ENCODE measurements at regions not wholly inside any gene's neighbourhood (a gene's known extent, or its start where the extent isn't known, plus 50 kb on each side); places are given as distances from the start of the nearest gene placed in this dataset.
"Not testable (repeated sequence)": the region's sequence is repeated elsewhere in the genome, so short reads cannot be mapped to it uniquely, and the experiment has no call there.

DNA sequence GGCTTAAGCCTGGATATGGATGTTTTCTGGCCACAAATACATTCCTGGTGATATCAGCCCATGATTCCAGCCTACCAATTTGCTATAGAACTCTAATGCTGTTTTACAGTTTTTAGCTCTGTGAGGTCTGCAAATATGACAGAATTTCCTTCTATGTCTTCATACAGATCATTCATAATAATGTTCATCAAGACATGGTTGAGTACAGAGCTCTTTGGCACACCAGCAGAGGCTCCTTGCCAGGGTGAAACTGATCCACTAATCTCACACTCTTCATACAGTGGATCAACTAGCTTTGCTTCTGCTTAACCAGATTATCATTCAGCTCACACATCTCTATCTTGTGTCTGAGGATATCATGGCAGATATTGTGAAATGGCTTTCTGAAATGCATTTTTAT is 672.1 kb downstream of the STK39 start:
- H3K9ac ChIP-seq (ENCODE audit: low read depth, low read length), result no peak overlapping the region
- no peaks in the 10 kb centered on the region for H3K9me3 ChIP-seq (ENCODE audit: insufficient read depth, low read depth, low read length)
- no peak overlapping the region for H3K27ac ChIP-seq (ENCODE audit: low read length)
- no peaks in the 10 kb centered on the region for H3K27me3 ChIP-seq (ENCODE audit: insufficient read depth, low read length)
- H3K4me1 ChIP-seq (ENCODE audit: insufficient read depth, low read length), result peaks cover 9% of the 10 kb centered on the region; the same call in 1 of the 2 replicates
- H3K36me3 ChIP-seq (ENCODE audit: insufficient read depth, low read depth, low read length), result no peaks in the 10 kb centered on the region
- H3K4me3 ChIP-seq (ENCODE audit: low read length), result no peak overlapping the region

DNA sequence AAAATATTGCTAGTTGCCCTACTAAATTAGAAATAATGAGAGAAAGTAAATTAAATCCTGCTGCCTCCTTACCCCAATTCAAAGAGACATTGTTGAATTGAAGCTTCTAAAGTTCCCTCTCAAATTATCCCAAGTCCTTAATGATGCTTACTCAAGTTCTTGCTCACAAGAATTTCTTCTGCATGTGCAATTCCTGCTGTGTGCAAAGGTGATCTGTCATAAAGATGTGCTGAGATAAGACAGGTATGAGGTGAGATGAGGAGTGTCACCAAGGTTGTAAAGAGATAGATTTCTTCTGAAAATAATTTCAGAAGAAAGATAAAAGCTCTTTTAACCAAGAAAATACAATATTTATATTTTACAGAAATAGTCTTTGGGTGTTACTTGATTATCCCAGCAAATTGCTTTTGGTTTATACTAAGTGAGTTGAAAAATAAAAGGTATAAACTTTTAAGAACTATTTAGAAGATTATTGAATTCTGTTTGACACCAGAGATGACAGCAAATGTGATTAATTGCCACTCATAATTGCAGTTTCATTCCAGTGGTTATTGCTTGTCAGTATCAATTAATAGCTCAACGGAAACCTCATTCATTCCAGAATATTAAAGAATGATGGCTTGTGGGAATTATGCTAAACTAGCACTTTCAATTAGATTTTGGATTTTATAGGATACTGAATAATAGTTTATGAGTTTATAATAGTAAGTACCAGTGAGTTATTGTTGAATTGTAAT is 674.3 kb downstream of the STK39 start:
- Histone ChIP-seq H3K27ac (ENCODE audit: low read length) (no peak overlapping the region), H3K9me3 (ENCODE audit: insufficient read depth, low read depth, low read length) (no peaks in the 10 kb centered on the region), H3K36me3 (ENCODE audit: insufficient read depth, low read depth, low read length) (no peaks in the 10 kb centered on the region), H3K4me1 (ENCODE audit: insufficient read depth, low read length) (peaks cover 9% of the 10 kb centered on the region; the same call in 1 of the 2 replicates), H3K4me3 (ENCODE audit: low read length) (no peak overlapping the region), H3K27me3 (ENCODE audit: insufficient read depth, low read length) (no peaks in the 10 kb centered on the region), H3K9ac (ENCODE audit: low read depth, low read length) (no peak overlapping the region)

DNA sequence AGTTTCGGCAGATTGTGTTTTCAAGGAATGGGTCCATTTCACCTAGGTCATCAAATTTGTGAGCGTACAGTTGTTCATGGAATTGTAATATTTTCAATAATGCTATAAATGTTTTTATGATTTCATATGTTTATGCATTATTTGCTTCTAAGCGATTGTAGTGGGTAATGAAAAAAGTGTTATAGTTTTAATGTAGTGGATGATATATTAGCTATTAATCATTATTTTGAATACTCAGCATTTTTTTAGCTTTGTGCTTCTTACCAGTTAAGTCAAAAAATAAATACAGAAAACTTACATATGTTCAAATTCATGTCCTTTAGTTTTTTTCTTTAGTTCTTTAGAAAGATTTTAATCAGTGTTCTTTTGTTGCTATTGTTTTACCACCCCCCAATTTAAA is 677.0 kb downstream of the STK39 start:
- H3K9ac ChIP-seq (ENCODE audit: low read depth, low read length), result no peak overlapping the region
- H3K27me3 ChIP-seq (ENCODE audit: insufficient read depth, low read length), result no peaks in the 10 kb centered on the region
- H3K4me3 ChIP-seq (ENCODE audit: low read length), result no peak overlapping the region
- no peaks in the 10 kb centered on the region for H3K4me1 ChIP-seq (ENCODE audit: insufficient read depth, low read length)
- H3K36me3 ChIP-seq (ENCODE audit: insufficient read depth, low read depth, low read length), result no peaks in the 10 kb centered on the region
- H3K9me3 ChIP-seq (ENCODE audit: insufficient read depth, low read depth, low read length), result no peaks in the 10 kb centered on the region
- H3K27ac ChIP-seq (ENCODE audit: low read length), result no peak overlapping the region

DNA sequence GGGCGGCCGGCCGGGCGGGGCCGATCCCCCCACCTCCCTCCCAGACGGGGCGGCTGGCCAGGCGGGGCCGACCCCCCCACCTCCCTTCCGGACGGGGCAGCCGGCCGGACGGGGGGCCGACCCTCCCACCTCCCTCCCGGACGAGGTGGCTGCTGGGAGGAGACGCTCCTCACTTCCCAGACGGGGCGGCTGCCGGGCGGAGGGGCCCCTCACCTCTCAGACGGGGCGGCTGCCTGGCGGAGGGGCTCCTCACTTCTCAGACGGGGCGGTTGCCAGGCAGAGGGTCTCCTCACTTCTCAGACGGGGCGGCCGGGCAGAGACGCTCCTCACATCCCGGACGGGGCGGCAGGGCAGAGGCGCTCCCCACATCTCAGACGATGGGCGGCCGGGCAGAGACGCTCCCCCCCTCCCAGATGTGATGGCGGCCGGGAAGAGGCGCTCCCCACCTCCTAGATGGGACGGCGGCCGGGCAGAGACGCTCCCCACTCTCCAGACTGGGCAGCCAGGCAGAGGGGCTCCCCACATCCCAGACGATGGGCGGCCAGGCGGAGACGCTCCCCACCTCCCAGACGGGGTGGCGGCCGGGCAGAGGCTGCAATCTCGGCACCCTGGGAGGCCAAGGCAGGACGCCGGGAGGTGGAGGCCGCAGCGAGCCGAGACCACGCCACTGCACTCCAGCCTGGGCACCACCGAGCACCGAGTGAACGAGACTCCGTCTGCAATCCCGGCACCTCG is 675.8 kb downstream of the XIRP2 start:
- not testable (repeated sequence) for H3K27me3 ChIP-seq (ENCODE audit: insufficient read depth, low read length); H3K36me3 ChIP-seq (ENCODE audit: insufficient read depth, low read depth, low read length); H3K9me3 ChIP-seq (ENCODE audit: insufficient read depth, low read depth, low read length); H3K4me3 ChIP-seq (ENCODE audit: low read length); H3K27ac ChIP-seq (ENCODE audit: low read length); H3K9ac ChIP-seq (ENCODE audit: low read depth, low read length); H3K4me1 ChIP-seq (ENCODE audit: insufficient read depth, low read length)

DNA sequence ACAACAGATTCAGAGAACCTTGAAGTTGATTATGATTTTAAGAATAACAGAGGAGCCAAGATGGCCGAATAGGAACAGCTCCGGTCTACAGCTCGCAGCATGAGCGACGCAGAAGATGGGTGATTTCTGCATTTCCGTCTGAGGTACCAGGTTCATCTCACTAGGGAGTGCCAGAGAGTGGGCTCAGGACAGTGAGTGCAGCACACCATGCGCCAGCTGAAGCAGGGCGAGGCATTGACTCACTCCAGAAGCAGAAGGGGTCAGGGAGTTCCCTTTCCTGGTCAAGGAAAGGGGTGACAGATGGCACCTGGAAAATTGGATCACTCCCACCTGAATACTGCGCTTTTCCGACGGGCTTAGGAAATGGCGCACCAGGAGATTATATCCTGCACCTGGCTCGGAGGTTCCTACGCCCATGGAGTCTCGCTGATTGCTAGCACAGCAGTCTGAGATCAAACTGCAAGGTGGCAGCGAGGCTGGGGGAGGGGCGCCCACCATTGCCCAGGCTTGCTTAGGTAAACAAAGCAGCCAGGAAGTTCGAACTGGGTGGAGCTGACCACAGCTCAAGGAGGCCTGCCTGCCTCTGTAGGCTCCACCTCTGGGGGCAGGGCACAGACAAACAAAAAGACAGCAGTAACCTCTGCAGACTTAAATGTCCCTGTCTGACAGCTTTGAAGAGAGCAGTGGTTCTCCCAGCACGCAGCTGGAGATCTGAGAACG is 670.2 kb downstream of the XIRP2 start:
- H3K9ac ChIP-seq (ENCODE audit: low read depth, low read length); H3K4me3 ChIP-seq (ENCODE audit: low read length): not testable (repeated sequence)

DNA sequence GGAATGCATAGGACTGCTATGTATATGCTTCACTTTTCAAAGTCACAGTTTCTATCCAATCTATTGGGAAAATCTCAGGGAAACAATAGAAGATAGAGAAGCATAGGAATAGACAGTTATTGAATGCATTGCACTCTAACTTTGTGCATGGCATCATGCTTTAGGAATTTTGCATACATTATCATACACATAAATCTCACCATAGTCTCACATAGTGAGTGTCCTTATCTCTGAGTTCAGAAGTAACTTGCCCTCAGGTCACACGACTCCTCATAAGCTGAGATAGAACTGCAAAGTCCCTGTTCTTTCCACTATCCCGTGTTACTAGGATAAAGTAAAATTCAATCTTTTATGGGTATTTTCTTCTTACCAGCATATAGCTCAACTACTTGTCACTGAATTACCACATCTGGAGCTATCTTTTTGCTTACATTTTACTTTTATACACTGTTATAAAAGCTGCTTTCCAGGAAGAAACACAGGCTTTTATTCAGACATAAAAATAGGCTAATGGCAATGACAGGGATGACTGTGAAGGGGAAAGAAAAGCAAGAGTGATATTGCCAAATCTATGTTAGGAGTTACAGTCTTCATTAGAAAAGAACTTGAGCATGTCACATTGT is 666.9 kb downstream of the XIRP2 start:
- peaks cover 30% of the 10 kb centered on the region for H3K9me3 ChIP-seq (ENCODE audit: insufficient read depth, low read depth, low read length)
- H3K27ac ChIP-seq (ENCODE audit: low read length), result no peak overlapping the region
- H3K4me1 ChIP-seq (ENCODE audit: insufficient read depth, low read length), result no peaks in the 10 kb centered on the region
- no peaks in the 10 kb centered on the region for H3K27me3 ChIP-seq (ENCODE audit: insufficient read depth, low read length)
- H3K4me3 ChIP-seq (ENCODE audit: low read length), result no peak overlapping the region
- H3K36me3 ChIP-seq (ENCODE audit: insufficient read depth, low read depth, low read length), result peaks cover 18% of the 10 kb centered on the region
- no peak overlapping the region for H3K9ac ChIP-seq (ENCODE audit: low read depth, low read length)

More for the DNA sequence above, 670.2 kb downstream of the XIRP2 start:
- not testable (repeated sequence) for H3K27me3 ChIP-seq (ENCODE audit: insufficient read depth, low read length); H3K27ac ChIP-seq (ENCODE audit: low read length); H3K4me1 ChIP-seq (ENCODE audit: insufficient read depth, low read length)
- H3K9me3 ChIP-seq (ENCODE audit: insufficient read depth, low read depth, low read length), result peaks cover 30% of the 10 kb centered on the region
- peaks cover 18% of the 10 kb centered on the region for H3K36me3 ChIP-seq (ENCODE audit: insufficient read depth, low read depth, low read length)

DNA sequence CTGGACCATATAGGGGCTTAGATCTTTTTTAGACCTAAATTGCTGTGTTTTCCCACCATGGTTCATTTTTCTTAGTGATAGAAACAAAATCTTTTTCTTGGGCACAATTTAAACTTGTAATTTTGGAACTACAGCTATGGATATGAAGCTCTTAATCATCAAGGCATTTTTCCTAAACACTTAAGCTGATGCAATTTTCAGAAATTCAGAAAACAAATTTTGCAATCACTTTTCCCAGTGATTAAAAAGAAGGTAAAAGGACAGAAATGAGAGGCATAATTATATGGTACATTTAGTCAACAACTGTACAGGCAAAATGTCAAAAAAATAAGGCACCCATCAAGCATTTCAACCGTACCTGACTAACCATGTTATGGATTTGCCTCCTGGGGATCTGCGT is 665.4 kb downstream of the XIRP2 start:
- H3K27me3 ChIP-seq (ENCODE audit: insufficient read depth, low read length), result no peaks in the 10 kb centered on the region

DNA sequence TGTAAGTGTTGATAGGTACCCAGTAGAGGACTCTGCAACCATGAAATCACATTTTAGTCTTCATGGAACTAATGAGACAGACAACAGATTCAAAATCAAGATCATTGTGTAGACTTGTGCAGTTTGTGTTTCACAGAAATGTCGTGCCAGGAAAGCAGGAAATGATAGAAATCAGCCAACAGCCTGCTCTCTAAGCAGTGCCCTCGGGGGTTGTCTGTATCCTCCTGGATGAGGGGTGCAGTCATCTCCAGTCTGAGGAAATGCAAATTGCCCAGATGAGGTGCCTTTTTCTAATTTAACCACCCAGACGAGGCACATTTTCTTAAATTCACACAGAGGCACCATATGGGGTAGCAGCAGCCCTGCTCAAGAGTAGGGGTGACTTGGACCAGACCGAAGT is 663.1 kb downstream of the XIRP2 start:
- Histone ChIP-seq H3K4me1 (ENCODE audit: insufficient read depth, low read length) (no peaks in the 10 kb centered on the region), H3K9me3 (ENCODE audit: insufficient read depth, low read depth, low read length) (peaks cover 2% of the 10 kb centered on the region), H3K27me3 (ENCODE audit: insufficient read depth, low read length) (no peaks in the 10 kb centered on the region), H3K27ac (ENCODE audit: low read length) (no peak overlapping the region), H3K9ac (ENCODE audit: low read depth, low read length) (no peak overlapping the region), H3K36me3 (ENCODE audit: insufficient read depth, low read depth, low read length) (peaks cover 2% of the 10 kb centered on the region; the same call in 1 of the 2 replicates), H3K4me3 (ENCODE audit: low read length) (no peak overlapping the region)

More for the DNA sequence above, 665.4 kb downstream of the XIRP2 start:
- H3K4me3 ChIP-seq (ENCODE audit: low read length), result no peak overlapping the region
- no peak overlapping the region for H3K27ac ChIP-seq (ENCODE audit: low read length)
- H3K9me3 ChIP-seq (ENCODE audit: insufficient read depth, low read depth, low read length), result peaks cover 22% of the 10 kb centered on the region
- H3K9ac ChIP-seq (ENCODE audit: low read depth, low read length), result no peak overlapping the region
- H3K4me1 ChIP-seq (ENCODE audit: insufficient read depth, low read length), result no peaks in the 10 kb centered on the region
- H3K36me3 ChIP-seq (ENCODE audit: insufficient read depth, low read depth, low read length), result peaks cover 18% of the 10 kb centered on the region

DNA sequence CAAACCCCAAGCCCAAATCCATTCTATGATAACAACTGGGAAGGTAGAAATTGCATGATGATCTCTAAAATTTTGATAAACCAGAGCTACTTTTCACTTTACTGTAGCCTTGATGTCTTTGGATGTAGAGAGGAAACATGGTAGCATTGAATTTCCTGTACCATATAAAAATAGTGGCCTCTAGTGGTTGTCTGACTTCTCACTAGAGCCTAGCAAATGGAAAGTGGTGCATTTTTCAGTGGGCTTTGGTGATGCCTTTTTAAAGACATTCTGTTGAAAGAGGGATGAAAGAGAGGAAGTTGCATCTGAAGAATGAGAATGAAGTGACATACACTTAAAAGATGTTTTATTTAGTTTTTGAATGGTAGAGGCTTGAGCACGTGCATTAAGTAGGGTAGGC is 662.2 kb downstream of the XIRP2 start:
- H3K4me3 ChIP-seq (ENCODE audit: low read length), result no peak overlapping the region
- no peak overlapping the region for H3K9ac ChIP-seq (ENCODE audit: low read depth, low read length)
- H3K27ac ChIP-seq (ENCODE audit: low read length), result no peak overlapping the region

DNA sequence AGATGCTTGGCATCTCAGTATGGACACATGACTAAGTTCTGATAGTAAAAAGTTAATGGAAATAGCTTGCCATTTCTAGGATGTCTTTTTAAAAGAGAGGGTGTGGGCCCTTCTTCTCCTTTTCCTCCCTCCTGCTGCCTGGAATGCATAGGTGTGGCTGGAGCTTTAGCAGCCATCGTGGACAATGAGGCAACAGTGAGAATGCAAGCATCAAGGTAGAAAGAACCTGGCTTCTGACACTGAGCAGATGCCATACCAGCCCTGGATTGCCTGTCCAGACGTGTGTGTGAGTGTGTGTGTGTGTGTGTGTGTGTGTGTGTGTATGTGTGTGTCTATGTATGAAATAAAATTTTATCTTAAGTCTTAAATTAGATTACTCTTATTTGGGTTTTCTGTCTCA is 660.1 kb downstream of the XIRP2 start:
- no peaks in the 10 kb centered on the region for H3K9me3 ChIP-seq (ENCODE audit: insufficient read depth, low read depth, low read length)
- H3K27me3 ChIP-seq (ENCODE audit: insufficient read depth, low read length), result no peaks in the 10 kb centered on the region
- H3K4me1 ChIP-seq (ENCODE audit: insufficient read depth, low read length), result no peaks in the 10 kb centered on the region
- no peak overlapping the region for H3K27ac ChIP-seq (ENCODE audit: low read length)
- H3K4me3 ChIP-seq (ENCODE audit: low read length), result no peak overlapping the region
- no peak overlapping the region for H3K9ac ChIP-seq (ENCODE audit: low read depth, low read length)
- H3K36me3 ChIP-seq (ENCODE audit: insufficient read depth, low read depth, low read length), result no peaks in the 10 kb centered on the region

More for the DNA sequence above, 662.2 kb downstream of the XIRP2 start:
- Histone ChIP-seq H3K27me3 (ENCODE audit: insufficient read depth, low read length) (no peaks in the 10 kb centered on the region), H3K36me3 (ENCODE audit: insufficient read depth, low read depth, low read length) (no peaks in the 10 kb centered on the region; the same call in 1 of the 2 replicates), H3K9me3 (ENCODE audit: insufficient read depth, low read depth, low read length) (no peaks in the 10 kb centered on the region), H3K4me1 (ENCODE audit: insufficient read depth, low read length) (no peaks in the 10 kb centered on the region)

DNA sequence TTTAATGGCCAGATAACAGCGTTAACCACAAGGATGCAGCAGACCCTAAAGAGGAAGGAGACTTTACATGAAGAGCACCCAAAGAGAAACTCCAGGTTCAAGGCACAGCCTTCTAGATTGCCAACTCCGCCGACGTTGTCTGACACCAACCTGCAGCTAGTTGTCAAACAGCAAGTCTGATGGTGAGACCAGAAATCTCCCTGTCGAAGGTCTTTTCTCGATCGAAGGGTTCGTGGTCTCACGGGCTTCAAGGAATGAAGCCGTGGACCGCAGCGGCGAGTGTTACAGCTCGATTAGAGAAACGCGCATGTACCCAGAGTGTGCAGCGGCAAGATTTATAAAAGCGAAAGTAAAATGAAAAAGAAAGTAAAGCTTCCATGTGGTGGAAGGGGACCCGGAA is 656.3 kb downstream of the XIRP2 start:
- no peaks in the 10 kb centered on the region for H3K27me3 ChIP-seq (ENCODE audit: insufficient read depth, low read length)
- no peaks in the 10 kb centered on the region for H3K9me3 ChIP-seq (ENCODE audit: insufficient read depth, low read depth, low read length)
- H3K27ac ChIP-seq (ENCODE audit: low read length), result no peak overlapping the region
- no peaks in the 10 kb centered on the region for H3K36me3 ChIP-seq (ENCODE audit: insufficient read depth, low read depth, low read length)
- H3K9ac ChIP-seq (ENCODE audit: low read depth, low read length), result no peak overlapping the region
- peaks cover 6% of the 10 kb centered on the region; the same call in 1 of the 2 replicates for H3K4me1 ChIP-seq (ENCODE audit: insufficient read depth, low read length)
- H3K4me3 ChIP-seq (ENCODE audit: low read length), result no peak overlapping the region
